ENCODE measurements at regions not wholly inside any gene's neighbourhood (a gene's known extent, or its start where the extent isn't known, plus 50 kb on each side); places are given as distances from the start of the nearest gene placed in this dataset.

DNA sequence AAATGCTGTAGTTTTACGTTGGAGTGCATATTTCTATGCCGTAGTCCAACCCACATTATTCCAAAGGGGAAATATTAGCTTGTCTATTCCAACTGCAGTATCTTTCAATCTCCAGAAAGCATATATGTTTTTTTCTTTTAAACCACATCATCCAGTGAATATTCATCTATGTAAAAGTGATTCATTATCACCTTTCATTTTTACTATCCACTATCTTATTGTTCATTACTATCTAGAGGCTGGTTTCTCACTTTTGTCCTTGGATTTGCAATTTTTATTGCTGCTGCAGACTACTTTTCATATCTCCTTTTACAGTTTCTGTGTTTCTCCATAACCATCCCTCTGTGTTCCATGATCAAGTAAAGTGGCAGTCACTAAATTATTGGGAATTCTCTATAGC is 1097.2 kb upstream of the TENM4 start:
- peak in 1 of 2 experiments; percentile 13 for DNase-seq

DNA sequence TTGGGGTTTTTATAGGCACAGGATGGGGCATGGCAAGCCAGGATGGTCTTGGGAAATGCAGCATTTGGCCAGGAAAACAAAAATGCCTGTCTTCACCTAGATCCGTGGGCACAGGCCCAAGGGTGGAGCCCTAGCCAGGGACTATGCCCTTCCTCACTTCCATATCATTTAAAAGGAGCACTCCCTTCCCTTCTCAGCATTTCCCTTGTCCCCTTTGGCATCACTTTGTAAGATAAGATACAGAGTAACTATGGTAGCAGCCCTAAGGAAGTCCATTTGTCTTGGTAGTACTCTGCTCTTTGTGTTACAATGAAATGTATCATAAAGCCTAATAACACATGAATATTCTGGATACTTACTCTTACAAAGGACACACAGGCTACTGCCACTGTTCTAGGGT is 1092.6 kb upstream of the TENM4 start:
- no peak for DNase-seq

DNA sequence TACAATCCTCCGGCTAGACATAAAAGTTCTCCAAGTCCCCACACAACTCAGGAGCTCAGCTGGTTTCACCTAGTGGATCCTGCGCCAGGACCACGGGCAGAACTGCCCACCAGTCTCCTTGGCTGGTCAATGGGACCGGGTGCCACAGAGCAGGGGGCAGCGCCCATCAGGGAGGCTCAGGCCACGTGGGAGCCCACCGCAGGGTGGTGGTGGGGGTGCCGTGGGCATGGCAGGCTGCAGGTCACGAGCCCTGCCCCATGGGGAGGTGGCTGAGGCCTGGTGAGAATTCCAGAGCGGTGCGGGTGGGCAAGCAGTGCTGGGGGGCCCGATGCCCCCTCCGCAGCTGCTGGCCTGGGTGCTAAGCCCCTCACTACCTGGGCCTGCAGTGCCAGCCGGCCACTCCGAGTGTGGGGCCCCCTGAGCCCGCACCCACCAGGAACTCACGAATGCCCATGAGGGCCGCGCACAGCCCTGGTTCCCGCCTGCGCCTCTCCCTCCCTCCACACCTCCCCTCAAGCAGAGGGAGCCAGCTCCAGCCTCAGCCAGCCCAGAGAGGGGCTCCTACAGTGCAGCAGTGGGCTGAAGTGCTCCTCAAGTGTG is 1091.9 kb upstream of the TENM4 start:
- no peak for DNase-seq

DNA sequence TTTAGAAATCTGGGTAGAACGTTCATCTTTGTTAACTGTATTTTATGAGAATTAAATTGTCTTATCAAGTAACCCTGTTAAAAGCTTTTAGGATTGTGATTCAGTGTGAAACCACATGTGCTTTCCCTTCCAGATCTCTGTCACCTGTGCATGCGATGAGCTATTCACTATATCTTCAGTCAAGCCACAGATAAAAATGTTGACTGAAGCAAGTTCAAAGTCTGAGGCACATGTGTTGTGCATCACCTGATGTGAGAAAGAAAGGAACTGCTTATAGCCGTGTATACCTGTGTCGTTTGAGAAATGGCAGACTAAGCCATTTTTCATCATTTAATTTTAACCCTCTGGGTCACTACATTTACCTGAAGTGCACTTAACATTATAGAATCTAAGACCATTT is 1088.9 kb upstream of the TENM4 start:
- DNase-seq, result no peak

DNA sequence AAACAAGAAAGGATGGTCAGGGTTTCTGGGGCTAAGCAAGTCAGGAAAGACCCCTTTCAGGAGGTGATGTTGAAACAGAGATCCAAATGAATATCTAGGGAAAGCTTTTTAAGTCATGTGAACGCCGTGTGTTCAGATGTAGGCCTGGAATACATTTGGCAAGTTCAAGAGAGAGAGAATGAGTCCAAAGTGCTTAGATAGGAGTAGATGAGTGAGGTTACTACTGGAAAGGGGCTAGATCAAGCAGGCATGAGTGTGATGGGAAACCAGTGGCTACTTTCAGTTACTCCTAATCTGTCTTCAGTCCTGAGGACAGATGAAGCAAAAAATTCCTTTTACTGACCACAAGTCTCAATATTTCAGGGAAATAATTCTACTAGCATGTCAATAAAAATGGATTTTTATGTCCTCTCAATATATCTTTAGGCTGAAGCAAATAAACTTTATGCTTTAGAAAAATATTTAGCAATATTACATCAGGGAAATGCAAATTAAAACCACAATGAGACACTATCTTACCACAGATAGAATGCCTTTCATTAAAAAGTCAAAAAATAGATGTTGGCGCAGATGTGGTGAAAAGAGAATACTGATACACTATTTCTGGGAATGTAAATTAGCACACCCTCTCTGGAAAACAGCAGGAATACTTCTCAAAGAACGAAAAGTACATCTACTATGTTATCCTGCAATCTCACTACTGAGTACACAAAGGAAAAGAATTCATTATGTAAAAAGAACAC is 1085.0 kb upstream of the TENM4 start:
- no peak for DNase-seq

DNA sequence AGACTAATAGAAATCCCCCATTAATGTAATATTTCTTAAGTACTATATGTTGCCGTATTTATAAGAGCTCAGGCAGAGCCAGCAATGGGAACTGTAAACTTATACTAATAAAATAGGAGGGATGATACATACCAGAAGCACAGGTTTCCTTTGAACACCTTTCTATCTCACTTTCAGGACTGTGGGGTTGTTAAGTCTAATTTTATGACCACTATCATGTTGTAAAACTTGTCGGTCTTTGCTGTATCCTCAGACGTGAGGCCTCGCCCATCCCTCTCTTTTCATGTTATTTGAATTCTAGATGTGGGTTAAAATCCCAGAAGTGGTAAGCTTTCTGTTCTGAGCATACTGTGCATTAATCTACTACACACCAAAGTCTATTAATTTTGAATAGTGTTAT is 1083.5 kb upstream of the TENM4 start:
- DNase-seq, result no peak

DNA sequence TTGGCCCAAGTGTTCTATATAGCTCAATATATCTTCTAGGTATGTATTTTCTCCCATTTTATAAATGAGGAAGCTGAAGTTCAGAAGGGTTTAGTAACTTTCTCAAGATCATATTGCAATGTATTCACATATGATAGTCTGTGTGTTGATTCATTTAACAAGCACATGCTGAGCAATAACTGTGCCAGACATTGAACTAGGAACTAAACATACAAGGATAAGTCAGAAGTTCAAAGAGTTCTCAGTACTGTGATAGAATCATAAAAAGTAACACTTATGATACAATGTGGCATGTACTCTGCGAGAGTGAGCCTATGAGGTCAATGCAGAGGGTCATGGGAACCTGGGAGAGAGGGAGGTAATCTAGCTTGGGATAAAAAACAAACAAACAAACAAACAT is 1082.2 kb upstream of the TENM4 start:
- no peak for DNase-seq

DNA sequence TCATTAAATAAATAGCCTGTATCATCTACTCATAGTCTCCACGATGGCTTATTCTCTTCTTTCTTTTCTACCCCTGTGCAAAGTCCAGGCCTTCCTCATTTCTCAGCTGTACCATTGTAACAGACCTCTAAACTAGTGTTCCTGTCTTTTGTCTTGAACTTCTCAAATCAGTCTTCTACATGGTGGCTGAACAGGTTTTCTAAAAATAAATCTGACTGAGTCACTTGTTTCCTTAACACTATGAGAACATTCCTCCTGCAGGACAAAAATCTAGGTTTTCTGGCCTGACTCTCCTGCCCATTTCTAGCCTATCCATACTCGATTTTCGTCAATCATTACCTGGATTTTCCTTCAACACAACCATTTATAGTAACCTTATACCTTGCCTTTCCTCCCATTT is 1080.8 kb upstream of the TENM4 start:
- no peak for DNase-seq

DNA sequence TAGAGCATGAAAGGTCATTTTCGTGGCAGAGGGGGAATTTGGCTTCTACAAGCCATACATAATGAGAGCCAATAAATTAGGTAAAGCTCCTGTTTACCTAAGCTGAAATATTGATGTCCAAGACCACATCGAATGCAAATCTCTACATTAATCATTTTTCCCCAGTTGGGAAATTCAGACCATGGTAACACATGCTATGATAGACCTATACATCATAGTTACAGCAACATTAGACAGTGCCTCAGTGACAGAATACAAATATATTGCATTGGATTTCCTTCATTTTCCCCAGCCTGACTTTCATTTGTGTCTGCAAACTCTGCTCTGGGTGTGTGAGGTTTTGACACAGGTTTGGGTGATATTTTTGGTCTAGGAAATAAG is 1079.7 kb upstream of the TENM4 start:
- peak in 1 of 2 experiments; percentile 22 for DNase-seq

DNA sequence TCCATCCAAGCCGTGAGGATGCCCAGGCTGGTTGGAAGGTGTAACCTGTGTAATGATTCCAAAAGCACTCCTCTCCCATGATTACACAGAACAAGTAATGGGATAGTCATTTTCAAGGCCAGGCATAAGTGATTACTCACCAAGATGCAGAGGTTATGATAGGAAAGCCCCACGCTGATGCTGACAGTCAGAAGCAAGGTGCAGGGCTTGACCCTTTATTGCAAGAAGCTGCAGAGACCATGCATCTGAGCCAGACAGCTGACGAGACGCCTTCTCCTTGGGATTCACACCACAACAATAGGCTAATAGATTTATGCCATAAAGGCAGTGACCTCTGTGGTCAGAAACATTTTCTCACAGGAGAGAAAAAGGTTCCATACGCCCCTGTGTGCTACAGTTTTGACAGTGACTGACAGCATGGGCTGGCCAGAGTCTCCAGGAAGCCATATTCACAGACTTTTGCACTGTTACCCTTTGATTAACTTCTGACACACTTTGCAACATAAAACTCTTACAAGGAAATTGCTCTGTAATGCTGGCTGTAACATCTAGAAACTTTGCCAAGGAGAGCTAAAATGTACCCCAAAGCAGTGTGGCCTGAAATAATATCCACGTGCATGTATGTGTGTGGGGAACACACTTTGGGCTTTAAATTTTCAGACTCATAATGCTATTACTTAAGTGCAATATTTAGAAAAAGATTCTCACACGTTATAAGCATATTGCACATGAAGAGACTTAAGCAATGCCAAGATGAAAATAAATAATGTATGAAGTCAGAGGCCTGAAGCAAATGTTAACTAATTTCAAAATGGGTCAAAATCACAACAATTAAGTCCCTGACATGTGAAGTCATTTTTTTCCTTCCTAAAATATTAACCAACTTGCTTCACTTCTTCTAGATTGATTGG is 1079.0 kb upstream of the TENM4 start:
- no peak for DNase-seq

DNA sequence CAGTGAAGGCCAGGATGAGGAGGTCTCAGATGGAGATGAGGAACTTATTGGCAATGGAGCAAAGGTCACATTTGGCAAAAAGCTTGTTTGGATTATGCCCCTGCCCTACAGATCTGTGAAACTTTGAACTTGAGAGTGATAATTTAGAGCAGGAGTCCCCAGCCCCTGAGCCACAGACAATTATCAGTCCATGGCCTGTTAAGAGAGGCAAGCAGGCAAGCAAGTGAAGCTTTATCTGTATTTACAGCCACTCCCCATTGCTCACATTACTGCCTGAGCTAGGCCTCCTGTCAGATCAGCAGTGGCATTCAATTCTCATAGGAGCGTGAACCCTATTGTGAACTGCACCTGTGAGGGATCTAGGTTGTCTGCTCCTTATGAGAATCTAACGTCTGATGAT is 1076.9 kb upstream of the TENM4 start:
- DNase-seq, result no peak

DNA sequence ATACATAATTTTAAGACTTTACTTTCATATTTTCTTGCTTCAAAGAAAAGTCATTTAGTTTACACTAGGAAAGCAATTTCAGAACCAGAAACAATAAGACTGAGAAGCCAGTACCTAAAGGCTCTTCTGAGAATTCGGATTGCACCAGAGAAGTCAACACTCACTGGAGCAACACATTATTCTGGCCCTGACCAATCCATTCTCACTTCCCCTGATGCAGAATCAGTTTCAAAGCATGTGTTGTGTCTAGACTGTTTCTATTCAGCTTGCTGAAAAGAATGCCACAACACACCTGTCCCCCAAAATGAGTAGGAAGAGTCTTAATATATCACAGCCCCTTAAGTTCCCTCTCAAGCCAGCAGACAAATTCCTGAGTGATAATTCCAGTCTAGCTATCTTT is 1074.3 kb upstream of the TENM4 start:
- DNase-seq, result no peak

DNA sequence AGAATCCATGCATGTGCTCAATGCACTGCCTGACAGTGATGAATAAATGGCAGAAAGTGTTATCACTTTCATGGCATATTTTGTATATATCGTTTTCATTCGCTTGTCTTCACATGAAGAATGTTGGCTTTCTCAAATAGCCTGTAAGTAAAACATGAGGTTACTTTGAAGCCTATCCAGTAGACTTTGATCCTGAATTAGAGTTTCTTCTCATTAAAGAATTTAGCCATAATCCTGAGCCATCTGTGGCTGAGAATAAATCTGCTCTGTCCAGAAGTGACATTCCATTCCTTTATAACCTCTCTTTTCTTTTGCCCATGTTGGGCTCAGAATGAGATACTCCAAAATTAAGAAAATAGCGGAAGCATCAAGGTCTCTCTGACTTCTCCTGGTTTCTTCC is 1071.7 kb upstream of the TENM4 start:
- no peak for DNase-seq

DNA sequence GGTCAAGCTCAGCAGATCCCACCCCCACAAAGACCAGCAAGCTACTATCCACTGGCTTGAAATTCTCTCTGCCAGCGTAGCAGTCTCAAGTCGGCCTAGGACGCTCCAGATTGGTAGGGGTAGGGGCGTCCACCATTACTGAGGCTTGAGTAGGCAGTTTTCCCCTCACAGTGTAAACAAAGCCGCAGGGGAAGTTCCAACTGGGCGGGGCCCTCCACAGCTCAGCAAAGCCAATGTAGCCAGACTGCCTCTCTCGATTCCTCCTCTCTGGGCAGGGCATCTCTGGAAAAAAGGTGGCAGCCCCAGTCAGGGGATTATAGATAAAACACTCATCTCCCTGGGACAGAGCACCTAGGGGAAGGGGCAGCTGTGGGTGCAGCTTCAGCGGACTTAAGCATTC is 1064.9 kb upstream of the TENM4 start:
- DNase-seq, result peak in 1 of 2 experiments; percentile 47

DNA sequence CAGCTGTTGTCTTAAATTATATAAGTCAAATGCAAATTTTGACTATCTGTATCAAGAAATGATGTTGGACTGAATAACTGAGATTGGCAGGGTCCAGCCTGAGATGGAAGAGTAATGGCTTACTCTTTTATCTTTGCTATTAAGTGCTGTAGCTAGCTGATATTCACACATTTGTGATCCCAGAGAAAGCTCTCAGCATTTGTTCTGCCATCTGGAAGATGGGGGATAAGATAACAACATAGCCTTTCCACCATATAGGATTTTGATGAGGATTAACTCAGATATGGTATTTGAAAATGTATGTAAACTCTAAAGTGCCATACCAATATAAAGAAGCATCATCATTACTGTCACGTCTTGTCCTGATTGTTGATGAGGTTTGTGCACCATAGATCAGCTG is 1063.2 kb upstream of the TENM4 start:
- DNase-seq, result no peak

DNA sequence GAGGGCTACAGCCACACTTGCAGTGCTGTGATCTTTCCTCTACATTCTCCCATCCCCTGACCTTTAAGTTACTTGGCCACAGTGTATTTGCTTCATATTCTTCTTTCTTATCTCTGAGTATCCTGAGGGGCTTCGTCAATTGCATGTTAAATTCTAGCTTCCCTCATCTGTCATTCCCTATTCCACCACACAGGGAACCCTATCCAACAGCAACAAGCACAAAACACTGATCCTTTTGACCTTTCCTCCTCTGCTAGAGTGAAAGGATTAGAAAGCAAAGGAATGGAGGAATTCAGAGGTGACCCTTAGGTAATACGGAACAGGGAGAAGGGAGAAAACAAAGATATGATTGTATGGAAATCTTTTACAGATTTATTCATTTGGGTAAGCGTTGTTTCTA is 1061.7 kb upstream of the TENM4 start:
- DNase-seq, result no peak

DNA sequence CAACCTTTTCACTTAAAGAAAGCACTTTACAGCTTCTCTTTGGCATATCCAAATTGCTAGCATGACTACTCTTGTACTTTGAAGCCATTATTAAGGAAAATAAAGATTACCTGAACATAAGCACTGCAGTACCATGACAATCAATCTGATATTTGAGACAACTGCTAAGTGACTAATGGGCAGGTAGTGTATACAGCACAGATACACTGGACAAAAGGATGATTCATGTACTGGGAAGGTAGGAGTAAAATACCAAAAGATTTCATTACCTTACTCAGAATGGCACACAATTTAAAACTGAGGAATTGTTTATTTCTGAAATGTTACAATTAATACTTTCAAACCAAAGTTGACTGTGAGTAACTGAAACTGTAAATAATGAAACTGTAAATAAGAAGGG is 1054.3 kb upstream of the TENM4 start:
- no peak for DNase-seq

DNA sequence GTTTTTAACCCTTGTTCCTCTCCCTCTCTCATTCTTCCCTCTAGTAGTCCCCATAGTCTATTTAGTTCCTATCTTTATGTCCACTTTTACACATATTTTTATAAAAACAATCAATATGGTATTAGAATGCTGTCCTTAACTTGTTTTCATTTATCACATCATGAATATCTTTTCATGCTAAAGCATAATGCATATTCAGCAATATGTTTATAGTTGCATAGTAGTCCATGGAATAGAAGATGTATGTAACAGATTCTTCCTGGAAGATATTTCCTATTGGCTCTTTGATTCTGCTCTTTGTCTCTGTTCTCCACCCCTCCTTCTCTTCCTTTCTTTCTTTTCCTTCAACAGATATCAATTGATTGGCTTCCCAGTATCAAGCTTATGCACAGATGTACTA is 1047.1 kb upstream of the TENM4 start:
- DNase-seq, result no peak

DNA sequence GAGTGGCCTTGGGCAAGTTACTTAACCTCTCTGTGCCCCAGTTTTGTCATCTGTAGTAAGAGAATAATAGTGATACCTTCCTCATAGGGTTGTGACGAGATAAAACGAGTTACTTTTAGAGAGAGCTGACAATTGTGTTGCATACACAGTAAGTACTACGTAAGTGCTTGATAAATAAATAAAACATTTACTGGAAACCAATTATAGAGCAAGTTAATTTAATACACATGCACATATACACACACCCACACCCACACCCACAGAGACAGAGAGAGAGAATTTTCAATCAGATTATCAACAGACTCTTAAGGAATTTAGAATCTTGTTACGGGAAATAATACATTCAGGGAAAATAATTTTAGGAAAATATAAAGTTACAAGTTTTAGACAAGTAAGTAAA is 1045.8 kb upstream of the TENM4 start:
- DNase-seq, result no peak

DNA sequence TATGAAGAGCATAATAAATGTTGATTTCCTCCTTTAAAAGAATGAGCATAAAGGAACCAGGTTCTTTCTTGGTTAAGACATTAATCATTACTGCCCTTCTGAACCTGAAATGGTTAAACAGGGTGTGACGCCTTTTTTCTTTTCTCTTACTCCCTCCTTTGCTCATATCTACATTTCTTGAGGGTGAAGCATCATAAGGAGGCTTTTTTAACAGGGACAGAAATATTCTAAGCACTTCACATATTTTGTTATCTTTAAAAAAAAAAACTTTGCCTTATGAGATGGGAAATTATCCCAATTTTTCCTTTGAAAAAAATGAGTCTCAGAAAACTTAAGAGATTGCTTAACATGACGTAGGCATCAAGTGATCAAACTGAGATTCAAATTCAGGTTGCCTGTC is 1036.3 kb upstream of the TENM4 start:
- no peak for DNase-seq

DNA sequence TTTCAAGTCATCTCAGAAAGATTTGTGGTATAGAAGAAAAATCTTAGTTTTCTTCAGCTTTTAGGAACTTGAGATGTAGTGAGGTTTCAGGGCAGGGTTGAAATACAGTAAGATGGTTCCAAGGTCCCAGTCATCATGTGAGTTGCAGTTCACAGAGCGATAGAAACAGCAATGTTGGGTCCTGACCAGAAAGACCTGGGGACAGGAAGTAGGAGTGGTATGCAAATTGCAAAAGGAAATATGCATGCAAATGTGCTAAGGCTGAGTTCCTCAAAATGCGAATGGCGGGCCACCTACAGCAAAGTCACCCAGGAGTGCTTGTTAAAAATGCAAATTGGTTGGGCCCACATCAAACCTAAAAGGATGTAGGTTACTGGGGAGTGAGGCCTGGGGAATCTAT is 1032.7 kb upstream of the TENM4 start:
- peak; percentile 76 to 90 for DNase-seq

DNA sequence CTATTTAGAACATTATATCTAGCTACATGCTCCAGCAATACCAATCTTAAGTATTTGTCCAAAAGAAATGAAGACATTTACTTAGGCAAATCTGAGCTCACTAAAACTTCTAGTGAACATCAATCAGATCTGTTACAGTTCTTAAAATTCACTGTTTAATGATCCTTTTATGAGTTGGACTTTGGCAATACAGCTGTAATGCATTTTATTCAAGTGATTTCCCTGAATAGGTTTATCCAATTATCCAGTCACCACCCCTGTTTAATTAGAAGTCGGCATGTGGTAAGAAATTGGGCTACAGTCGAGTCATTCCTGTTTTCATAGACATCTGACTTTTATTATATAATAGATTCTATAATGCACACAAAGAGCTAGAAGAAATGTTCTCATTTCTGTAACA is 1029.0 kb upstream of the TENM4 start:
- DNase-seq, result no peak

DNA sequence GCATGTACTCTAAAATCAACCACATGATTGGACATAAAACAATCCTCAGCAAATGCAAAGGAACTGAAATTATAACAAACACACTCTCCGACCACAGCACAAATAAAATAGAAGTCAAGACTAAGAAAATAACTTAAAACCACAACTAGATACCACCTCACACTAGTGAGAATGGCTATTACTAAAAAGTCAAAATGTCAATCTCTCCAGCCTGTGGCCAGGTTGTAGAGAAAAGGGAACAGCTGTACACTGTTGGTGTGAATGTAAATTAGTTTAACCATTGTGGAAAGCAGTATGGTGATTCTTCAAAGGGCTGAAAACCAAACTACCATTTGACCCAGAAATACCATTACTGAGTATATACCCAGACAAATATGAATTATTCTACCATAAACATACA is 1025.7 kb upstream of the TENM4 start:
- no peak for DNase-seq

DNA sequence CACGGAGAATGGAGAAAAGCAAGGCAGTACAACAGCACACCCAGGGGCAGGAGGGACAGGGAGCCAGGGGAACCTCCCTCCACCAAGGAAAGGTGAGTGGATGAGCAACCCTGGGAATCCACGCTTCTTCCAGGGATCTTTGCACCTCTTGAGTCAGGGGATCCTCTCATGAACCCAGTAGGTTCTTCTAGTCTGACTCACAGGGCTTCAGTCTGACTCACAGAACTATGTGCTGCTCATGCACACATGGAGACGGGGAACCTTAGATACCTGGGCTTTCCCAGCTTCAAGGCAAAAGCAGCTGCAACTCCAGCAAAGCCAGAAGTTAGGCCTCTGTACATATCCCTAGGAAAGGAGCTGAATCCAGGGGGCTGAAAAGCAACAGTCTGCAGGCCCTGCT is 1021.4 kb upstream of the TENM4 start:
- no peak for DNase-seq

All from NCI-H526 (cell line).